Chondrocyte (in vitro differentiated cells): ENCODE measurements at regions not wholly inside any gene's neighbourhood (a gene's known extent, or its start where the extent isn't known, plus 50 kb on each side); places are given as distances from the start of the nearest gene placed in this dataset.

Experiments used
- DNase-seq: peaks from one replicate; pipeline ENCODE4 v3.0.0; 2021; ENCODE audit warnings: mixed read lengths, low spot score
- H3K27ac Mint-ChIP-seq: one replicate; pipeline ENCODE4 v1.8.0; 2021; ENCODE audit warnings: mild to moderate bottlenecking, moderate library complexity, mixed read lengths; ENCODE audit not compliant: unreplicated experiment
- H3K27me3 Mint-ChIP-seq: 2 replicates; pipeline ENCODE4 v1.8.0; 2021; ENCODE audit warnings: low read depth, mixed read lengths
- H3K36me3 Mint-ChIP-seq: 2 replicates; pipeline ENCODE4 v1.8.0; 2021; ENCODE audit warnings: low read depth, mixed read lengths
- H3K4me1 Mint-ChIP-seq: 2 replicates; pipeline ENCODE4 v1.8.0; 2021; ENCODE audit warnings: low read depth, mild to moderate bottlenecking, mixed read lengths
- H3K4me3 Mint-ChIP-seq: one replicate; pipeline ENCODE4 v1.8.0; 2021; ENCODE audit warnings: mild to moderate bottlenecking, moderate library complexity, mixed read lengths; ENCODE audit not compliant: unreplicated experiment
- H3K9me3 Mint-ChIP-seq: 2 replicates; pipeline ENCODE4 v1.8.0; 2021; ENCODE audit warnings: low read depth, mixed read lengths
- CTCF ChIP-seq: fragments of 200-600 bp; sonication (generic); IDR thresholded peaks from 2 replicates; pipeline ENCODE4 v1.5.0; 2021; ENCODE audit warnings: antibody characterized with exemption, mild to moderate bottlenecking, moderate library complexity

- DNase-seq, result no peak
- Mint-ChIP-seq H3K4me1 (no peaks in the 10 kb centered on the region), H3K27ac (no peak overlapping the region), H3K36me3 (no peaks in the 10 kb centered on the region), H3K9me3 (no peaks in the 10 kb centered on the region), H3K27me3 (peaks cover 34% of the 10 kb centered on the region), H3K4me3 (no peak overlapping the region)
- TF ChIP-seq CTCF, result peak; percentile 22
Measured at GRCh38 chr1:101317590-101317989, 80.8 kb downstream of the S1PR1 start.

DNA sequence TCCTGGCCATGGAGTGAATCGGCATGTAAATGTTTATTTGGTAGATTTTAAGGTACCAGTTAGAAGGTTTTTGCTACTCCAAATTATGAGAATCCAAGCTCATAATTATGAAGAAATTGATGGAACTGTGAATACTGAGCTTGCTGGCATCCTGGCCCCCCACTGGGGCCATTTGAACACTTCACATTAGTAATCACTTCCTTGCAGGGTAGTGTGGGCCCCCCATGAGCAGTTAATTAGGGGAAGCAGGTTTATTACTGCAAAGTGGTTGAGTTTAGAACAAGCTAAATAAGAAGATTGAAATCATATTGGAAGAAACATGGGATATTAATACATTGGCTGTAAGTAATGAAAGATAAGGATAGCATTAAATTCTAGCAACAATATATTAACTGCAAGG is 86.7 kb downstream of the S1PR1 start:
- TF ChIP-seq CTCF, result no peak
- Mint-ChIP-seq H3K27me3 (peaks cover 16% of the 10 kb centered on the region), H3K36me3 (no peaks in the 10 kb centered on the region), H3K4me3 (no peak overlapping the region), H3K27ac (no peak overlapping the region), H3K9me3 (no peaks in the 10 kb centered on the region), H3K4me1 (no peaks in the 10 kb centered on the region)
- DNase-seq, result no peak

DNA sequence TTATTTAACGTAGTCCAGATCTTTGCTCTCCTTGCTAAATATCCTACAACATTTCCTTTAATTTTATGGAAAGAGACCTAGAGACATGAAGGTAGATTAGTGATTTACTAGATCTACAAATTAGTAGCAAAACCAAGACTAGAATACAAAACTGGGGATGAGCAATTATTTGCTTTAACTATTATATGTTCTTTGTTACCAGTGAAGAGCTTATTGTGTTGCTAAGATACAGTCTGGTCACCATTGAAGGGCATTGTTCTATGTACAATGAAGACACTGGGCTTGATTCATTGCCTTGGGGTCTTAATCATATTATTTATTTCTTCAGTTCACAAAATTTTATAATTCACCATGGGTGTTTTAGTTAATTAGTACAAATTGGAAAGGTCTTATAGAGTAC is 88.3 kb downstream of the S1PR1 start:
- no peaks in the 10 kb centered on the region for H3K9me3 Mint-ChIP-seq
- H3K27ac Mint-ChIP-seq, result no peak overlapping the region
- H3K36me3 Mint-ChIP-seq, result no peaks in the 10 kb centered on the region
- peaks cover 14% of the 10 kb centered on the region for H3K27me3 Mint-ChIP-seq
- H3K4me3 Mint-ChIP-seq, result no peak overlapping the region
- no peaks in the 10 kb centered on the region for H3K4me1 Mint-ChIP-seq
- no peak for TF ChIP-seq CTCF
- no peak for DNase-seq

- H3K4me1 Mint-ChIP-seq, result no peaks in the 10 kb centered on the region
- no peak overlapping the region for H3K27ac Mint-ChIP-seq
- no peak overlapping the region for H3K4me3 Mint-ChIP-seq
- TF ChIP-seq CTCF, result no peak
- DNase-seq, result no peak
- no peaks in the 10 kb centered on the region for H3K9me3 Mint-ChIP-seq
- H3K27me3 Mint-ChIP-seq, result peaks cover 17% of the 10 kb centered on the region
- H3K36me3 Mint-ChIP-seq, result no peaks in the 10 kb centered on the region
Measured at GRCh38 chr1:101330427-101331130, 93.8 kb downstream of the S1PR1 start.

GRCh38 chr1:101331794-101332193 is 95.0 kb downstream of the S1PR1 start:
- Mint-ChIP-seq H3K4me3 (no peak overlapping the region), H3K27me3 (peaks cover 15% of the 10 kb centered on the region), H3K4me1 (no peaks in the 10 kb centered on the region), H3K9me3 (peaks cover 2% of the 10 kb centered on the region), H3K27ac (no peak overlapping the region), H3K36me3 (no peaks in the 10 kb centered on the region)
- TF ChIP-seq CTCF, result no peak
- no peak for DNase-seq
